GM23338 (cell line): ENCODE measurements at regions not wholly inside any gene's neighbourhood (a gene's known extent, or its start where the extent isn't known, plus 50 kb on each side); places are given as distances from the start of the nearest gene placed in this dataset.

Experiments used
- ATAC-seq: fragments of 200-7000 bp; cut with Tn5 transposase; 3 replicates; pipeline ENCODE4 v1.9.1; 2020
- DNase-seq: peaks from one replicate; pipeline ENCODE4 v3.0.0-alpha.2; 2015; ENCODE audit warnings: low spot score
- H2AFZ ChIP-seq: fragments of 200-600 bp; sonication (generic); 2 replicates; pipeline ENCODE4 v1.8.0; 2016; ENCODE audit warnings: antibody characterized with exemption, mild to moderate bottlenecking, moderate library complexity
- H3F3A ChIP-seq: fragments of 200-600 bp; sonication (generic); replicated peaks from 2 replicates; pipeline ENCODE4 v1.8.0; 2017; ENCODE audit warnings: antibody characterized with exemption, mixed run types, low read depth
- H3K27ac ChIP-seq: fragments of 200-600 bp; sonication (generic); 2 replicates; pipeline ENCODE4 v1.6.1; 2016; ENCODE audit warnings: low read depth
- H3K27me3 ChIP-seq: fragments of 200-600 bp; sonication (generic); 2 replicates; pipeline ENCODE4 v1.8.0; 2016; ENCODE audit warnings: mild to moderate bottlenecking, mixed run types, moderate library complexity; ENCODE audit not compliant: insufficient read depth
- H3K36me3 ChIP-seq: fragments of 200-600 bp; sonication (generic); 2 replicates; pipeline ENCODE4 v1.8.0; 2016; ENCODE audit warnings: mild to moderate bottlenecking; ENCODE audit not compliant: insufficient read depth
- H3K4me1 ChIP-seq: fragments of 200-600 bp; sonication (generic); 2 replicates; pipeline ENCODE4 v1.8.0; 2016; ENCODE audit warnings: mild to moderate bottlenecking, moderate library complexity; ENCODE audit not compliant: insufficient read depth
- H3K4me2 ChIP-seq: fragments of 200-600 bp; sonication (generic); 2 replicates; pipeline ENCODE4 v1.7.1; 2017; ENCODE audit warnings: mixed run types
- H3K4me3 ChIP-seq: fragments of 200-600 bp; sonication (generic); 2 replicates; pipeline ENCODE4 v1.6.1; 2016; ENCODE audit warnings: mixed run types
- H3K79me2 ChIP-seq: fragments of 200-600 bp; sonication (generic); replicated peaks from 2 replicates; pipeline ENCODE4 v1.8.0; 2017; ENCODE audit warnings: mild to moderate bottlenecking; ENCODE audit not compliant: insufficient read depth
- H3K9me2 ChIP-seq: fragments of 200-600 bp; sonication (generic); 2 replicates; pipeline ENCODE4 v1.8.0; 2017; ENCODE audit not compliant: insufficient read depth
- H4K20me1 ChIP-seq: fragments of 200-600 bp; sonication (generic); replicated peaks from 2 replicates; pipeline ENCODE4 v1.8.0; 2017; ENCODE audit warnings: mild to moderate bottlenecking; ENCODE audit not compliant: insufficient read depth
- H3K27ac Mint-ChIP-seq: 2 replicates; pipeline ENCODE4 v1.8.0; 2020; ENCODE audit warnings: inconsistent platforms, mild to moderate bottlenecking, moderate library complexity, mixed read lengths
- H3K27me3 Mint-ChIP-seq: 3 replicates; pipeline ENCODE4 v1.8.0; 2022; ENCODE audit warnings: low read depth, mild to moderate bottlenecking, moderate library complexity, mixed read lengths, inconsistent platforms; ENCODE audit not compliant: insufficient read depth, poor library complexity
- H3K36me3 Mint-ChIP-seq: 3 replicates; pipeline ENCODE4 v1.8.0; 2021; ENCODE audit warnings: low read depth, mild to moderate bottlenecking, inconsistent platforms, moderate library complexity, mixed read lengths
- H3K4me1 Mint-ChIP-seq: 3 replicates; pipeline ENCODE4 v1.8.0; 2020; ENCODE audit warnings: mild to moderate bottlenecking, inconsistent platforms, mixed read lengths
- H3K4me3 Mint-ChIP-seq: 3 replicates; pipeline ENCODE4 v1.8.0; 2021; ENCODE audit warnings: moderate library complexity, mild to moderate bottlenecking, inconsistent platforms, mixed read lengths
- H3K9me3 Mint-ChIP-seq: 3 replicates; pipeline ENCODE4 v1.8.0; 2020; ENCODE audit warnings: moderate library complexity, mild to moderate bottlenecking, inconsistent platforms, mixed read lengths
- CREB1 ChIP-seq: fragments of 250-450 bp; sonication (Bioruptor Pico); IDR thresholded peaks from 2 replicates; pipeline ENCODE4 v1.5.0; 2020; ENCODE audit warnings: low read depth, mild to moderate bottlenecking, moderate library complexity
- EZH2 ChIP-seq: fragments of 200-600 bp; sonication (generic); IDR thresholded peaks from one replicate; pipeline ENCODE4 v1.8.0; 2017; ENCODE audit warnings: antibody characterized with exemption, mild to moderate bottlenecking, low read depth; ENCODE audit not compliant: unreplicated experiment
- ZNF331 ChIP-seq: fragments of 250-450 bp; sonication (Bioruptor Pico); IDR thresholded peaks from 2 replicates; pipeline ENCODE4 v1.5.0; 2020; ENCODE audit warnings: low read depth, mild to moderate bottlenecking, moderate library complexity
- TF ChIP-seq, protein P1 (sequence below): fragments of 250-450 bp; sonication (Bioruptor Pico); IDR thresholded peaks from 2 replicates; pipeline ENCODE4 v1.5.0; 2020; ENCODE audit warnings: mild to moderate bottlenecking, moderate library complexity
- TF ChIP-seq, protein P2 (sequence below), 2 experiments: fragments of 200-600 bp in 1 of 2; sonication (generic) in 1 of 2; conservative IDR thresholded peaks; 2 replicates each; pipeline versions ENCODE4 v1.5.1 to v1.6.1; 2016 to 2017; ENCODE audit warnings: antibody characterized with exemption in 2 of 2, low read depth in 2 of 2, mild to moderate bottlenecking in 2 of 2, moderate library complexity in 1 of 2
- TF ChIP-seq, protein P3 (sequence below): IDR thresholded peaks from 2 replicates; pipeline ENCODE4 v1.6.1; 2016; ENCODE audit warnings: antibody characterized with exemption
- TF ChIP-seq, protein P4 (sequence below): IDR thresholded peaks from one replicate; pipeline ENCODE4 v1.6.1; 2018; ENCODE audit warnings: antibody characterized with exemption; ENCODE audit not compliant: unreplicated experiment

DNA sequence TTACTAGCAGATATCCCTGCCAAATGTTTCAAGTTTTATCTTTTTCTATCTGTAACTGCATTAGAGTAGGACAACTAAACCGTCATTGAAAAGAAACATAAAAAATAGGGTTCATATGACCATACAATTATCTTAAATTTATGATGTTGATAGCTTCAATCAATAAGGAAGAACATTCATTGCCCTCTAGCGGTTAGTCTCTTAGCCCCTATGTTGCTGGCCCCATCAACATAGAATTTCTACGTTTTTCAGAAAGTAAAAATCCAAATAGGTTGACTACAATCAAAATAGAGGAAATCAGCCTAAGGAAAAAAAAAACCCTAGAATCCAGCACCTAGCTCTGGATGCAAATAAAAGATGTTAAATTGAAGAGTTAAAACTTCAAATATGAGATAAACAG, 225.1 kb upstream of the ITM2A start:
- no peaks in the 10 kb centered on the region for H3K79me2 ChIP-seq
- no peak for ATAC-seq
- no peaks in the 10 kb centered on the region for H3K4me1 Mint-ChIP-seq
- H3K4me2 ChIP-seq, result no peak overlapping the region
- H3K9me2 ChIP-seq, result no peaks in the 10 kb centered on the region
- peak; percentile 2 for DNase-seq
- H4K20me1 ChIP-seq, result no peaks in the 10 kb centered on the region
- H2AFZ ChIP-seq, result no peak overlapping the region
- no peak overlapping the region for H3K4me3 Mint-ChIP-seq
- H3F3A ChIP-seq, result no peaks in the 10 kb centered on the region
- no peaks in the 10 kb centered on the region for H3K27me3 ChIP-seq
- H3K36me3 ChIP-seq, result no peaks in the 10 kb centered on the region
- no peaks in the 10 kb centered on the region for H3K9me3 Mint-ChIP-seq
- no peaks in the 10 kb centered on the region for H3K27me3 Mint-ChIP-seq
- TF ChIP-seq EZH2 (no peak), ZNF331 (no peak), CREB1 (no peak)
- TF ChIP-seq, protein P1, sequence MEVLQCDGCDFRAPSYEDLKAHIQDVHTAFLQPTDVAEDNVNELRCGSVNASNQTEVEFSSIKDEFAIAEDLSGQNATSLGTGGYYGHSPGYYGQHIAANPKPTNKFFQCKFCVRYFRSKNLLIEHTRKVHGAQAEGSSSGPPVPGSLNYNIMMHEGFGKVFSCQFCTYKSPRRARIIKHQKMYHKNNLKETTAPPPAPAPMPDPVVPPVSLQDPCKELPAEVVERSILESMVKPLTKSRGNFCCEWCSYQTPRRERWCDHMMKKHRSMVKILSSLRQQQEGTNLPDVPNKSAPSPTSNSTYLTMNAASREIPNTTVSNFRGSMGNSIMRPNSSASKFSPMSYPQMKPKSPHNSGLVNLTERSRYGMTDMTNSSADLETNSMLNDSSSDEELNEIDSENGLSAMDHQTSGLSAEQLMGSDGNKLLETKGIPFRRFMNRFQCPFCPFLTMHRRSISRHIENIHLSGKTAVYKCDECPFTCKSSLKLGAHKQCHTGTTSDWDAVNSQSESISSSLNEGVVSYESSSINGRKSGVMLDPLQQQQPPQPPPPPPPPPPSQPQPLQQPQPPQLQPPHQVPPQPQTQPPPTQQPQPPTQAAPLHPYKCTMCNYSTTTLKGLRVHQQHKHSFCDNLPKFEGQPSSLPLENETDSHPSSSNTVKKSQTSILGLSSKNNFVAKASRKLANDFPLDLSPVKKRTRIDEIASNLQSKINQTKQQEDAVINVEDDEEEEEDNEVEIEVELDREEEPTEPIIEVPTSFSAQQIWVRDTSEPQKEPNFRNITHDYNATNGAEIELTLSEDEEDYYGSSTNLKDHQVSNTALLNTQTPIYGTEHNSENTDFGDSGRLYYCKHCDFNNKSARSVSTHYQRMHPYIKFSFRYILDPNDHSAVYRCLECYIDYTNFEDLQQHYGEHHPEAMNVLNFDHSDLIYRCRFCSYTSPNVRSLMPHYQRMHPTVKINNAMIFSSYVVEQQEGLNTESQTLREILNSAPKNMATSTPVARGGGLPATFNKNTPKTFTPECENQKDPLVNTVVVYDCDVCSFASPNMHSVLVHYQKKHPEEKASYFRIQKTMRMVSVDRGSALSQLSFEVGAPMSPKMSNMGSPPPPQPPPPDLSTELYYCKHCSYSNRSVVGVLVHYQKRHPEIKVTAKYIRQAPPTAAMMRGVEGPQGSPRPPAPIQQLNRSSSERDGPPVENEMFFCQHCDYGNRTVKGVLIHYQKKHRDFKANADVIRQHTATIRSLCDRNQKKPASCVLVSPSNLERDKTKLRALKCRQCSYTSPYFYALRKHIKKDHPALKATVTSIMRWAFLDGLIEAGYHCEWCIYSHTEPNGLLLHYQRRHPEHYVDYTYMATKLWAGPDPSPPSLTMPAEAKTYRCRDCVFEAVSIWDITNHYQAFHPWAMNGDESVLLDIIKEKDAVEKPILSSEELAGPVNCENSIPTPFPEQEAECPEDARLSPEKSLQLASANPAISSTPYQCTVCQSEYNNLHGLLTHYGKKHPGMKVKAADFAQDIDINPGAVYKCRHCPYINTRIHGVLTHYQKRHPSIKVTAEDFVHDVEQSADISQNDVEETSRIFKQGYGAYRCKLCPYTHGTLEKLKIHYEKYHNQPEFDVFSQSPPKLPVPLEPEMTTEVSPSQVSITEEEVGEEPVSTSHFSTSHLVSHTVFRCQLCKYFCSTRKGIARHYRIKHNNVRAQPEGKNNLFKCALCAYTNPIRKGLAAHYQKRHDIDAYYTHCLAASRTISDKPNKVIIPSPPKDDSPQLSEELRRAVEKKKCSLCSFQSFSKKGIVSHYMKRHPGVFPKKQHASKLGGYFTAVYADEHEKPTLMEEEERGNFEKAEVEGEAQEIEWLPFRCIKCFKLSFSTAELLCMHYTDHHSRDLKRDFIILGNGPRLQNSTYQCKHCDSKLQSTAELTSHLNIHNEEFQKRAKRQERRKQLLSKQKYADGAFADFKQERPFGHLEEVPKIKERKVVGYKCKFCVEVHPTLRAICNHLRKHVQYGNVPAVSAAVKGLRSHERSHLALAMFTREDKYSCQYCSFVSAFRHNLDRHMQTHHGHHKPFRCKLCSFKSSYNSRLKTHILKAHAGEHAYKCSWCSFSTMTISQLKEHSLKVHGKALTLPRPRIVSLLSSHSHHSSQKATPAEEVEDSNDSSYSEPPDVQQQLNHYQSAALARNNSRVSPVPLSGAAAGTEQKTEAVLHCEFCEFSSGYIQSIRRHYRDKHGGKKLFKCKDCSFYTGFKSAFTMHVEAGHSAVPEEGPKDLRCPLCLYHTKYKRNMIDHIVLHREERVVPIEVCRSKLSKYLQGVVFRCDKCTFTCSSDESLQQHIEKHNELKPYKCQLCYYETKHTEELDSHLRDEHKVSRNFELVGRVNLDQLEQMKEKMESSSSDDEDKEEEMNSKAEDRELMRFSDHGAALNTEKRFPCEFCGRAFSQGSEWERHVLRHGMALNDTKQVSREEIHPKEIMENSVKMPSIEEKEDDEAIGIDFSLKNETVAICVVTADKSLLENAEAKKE, result no peak
- TF ChIP-seq, protein P2, sequence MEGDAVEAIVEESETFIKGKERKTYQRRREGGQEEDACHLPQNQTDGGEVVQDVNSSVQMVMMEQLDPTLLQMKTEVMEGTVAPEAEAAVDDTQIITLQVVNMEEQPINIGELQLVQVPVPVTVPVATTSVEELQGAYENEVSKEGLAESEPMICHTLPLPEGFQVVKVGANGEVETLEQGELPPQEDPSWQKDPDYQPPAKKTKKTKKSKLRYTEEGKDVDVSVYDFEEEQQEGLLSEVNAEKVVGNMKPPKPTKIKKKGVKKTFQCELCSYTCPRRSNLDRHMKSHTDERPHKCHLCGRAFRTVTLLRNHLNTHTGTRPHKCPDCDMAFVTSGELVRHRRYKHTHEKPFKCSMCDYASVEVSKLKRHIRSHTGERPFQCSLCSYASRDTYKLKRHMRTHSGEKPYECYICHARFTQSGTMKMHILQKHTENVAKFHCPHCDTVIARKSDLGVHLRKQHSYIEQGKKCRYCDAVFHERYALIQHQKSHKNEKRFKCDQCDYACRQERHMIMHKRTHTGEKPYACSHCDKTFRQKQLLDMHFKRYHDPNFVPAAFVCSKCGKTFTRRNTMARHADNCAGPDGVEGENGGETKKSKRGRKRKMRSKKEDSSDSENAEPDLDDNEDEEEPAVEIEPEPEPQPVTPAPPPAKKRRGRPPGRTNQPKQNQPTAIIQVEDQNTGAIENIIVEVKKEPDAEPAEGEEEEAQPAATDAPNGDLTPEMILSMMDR (conservative IDR thresholded peaks at IDR 0.05; ENCODE audit: low read depth in 2 of 2), result peak; percentile 12 to 34; a peak in 3 of 4 replicates
- TF ChIP-seq, protein P3, sequence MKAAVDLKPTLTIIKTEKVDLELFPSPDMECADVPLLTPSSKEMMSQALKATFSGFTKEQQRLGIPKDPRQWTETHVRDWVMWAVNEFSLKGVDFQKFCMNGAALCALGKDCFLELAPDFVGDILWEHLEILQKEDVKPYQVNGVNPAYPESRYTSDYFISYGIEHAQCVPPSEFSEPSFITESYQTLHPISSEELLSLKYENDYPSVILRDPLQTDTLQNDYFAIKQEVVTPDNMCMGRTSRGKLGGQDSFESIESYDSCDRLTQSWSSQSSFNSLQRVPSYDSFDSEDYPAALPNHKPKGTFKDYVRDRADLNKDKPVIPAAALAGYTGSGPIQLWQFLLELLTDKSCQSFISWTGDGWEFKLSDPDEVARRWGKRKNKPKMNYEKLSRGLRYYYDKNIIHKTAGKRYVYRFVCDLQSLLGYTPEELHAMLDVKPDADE, result no peak
- TF ChIP-seq, protein P4, sequence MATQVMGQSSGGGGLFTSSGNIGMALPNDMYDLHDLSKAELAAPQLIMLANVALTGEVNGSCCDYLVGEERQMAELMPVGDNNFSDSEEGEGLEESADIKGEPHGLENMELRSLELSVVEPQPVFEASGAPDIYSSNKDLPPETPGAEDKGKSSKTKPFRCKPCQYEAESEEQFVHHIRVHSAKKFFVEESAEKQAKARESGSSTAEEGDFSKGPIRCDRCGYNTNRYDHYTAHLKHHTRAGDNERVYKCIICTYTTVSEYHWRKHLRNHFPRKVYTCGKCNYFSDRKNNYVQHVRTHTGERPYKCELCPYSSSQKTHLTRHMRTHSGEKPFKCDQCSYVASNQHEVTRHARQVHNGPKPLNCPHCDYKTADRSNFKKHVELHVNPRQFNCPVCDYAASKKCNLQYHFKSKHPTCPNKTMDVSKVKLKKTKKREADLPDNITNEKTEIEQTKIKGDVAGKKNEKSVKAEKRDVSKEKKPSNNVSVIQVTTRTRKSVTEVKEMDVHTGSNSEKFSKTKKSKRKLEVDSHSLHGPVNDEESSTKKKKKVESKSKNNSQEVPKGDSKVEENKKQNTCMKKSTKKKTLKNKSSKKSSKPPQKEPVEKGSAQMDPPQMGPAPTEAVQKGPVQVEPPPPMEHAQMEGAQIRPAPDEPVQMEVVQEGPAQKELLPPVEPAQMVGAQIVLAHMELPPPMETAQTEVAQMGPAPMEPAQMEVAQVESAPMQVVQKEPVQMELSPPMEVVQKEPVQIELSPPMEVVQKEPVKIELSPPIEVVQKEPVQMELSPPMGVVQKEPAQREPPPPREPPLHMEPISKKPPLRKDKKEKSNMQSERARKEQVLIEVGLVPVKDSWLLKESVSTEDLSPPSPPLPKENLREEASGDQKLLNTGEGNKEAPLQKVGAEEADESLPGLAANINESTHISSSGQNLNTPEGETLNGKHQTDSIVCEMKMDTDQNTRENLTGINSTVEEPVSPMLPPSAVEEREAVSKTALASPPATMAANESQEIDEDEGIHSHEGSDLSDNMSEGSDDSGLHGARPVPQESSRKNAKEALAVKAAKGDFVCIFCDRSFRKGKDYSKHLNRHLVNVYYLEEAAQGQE, result no peak
- H3K27ac Mint-ChIP-seq, result no peak overlapping the region
- no peak overlapping the region for H3K27ac ChIP-seq
- H3K4me1 ChIP-seq, result no peaks in the 10 kb centered on the region
- no peak overlapping the region for H3K4me3 ChIP-seq
- H3K36me3 Mint-ChIP-seq, result no peaks in the 10 kb centered on the region
